ENCODE measurements at regions not wholly inside any gene's neighbourhood (a gene's known extent, or its start where the extent isn't known, plus 50 kb on each side); places are given as distances from the start of the nearest gene placed in this dataset.

- Histone ChIP-seq H3K27ac (no peak overlapping the region), H3K27me3 (no peaks in the 10 kb centered on the region), H3K36me3 (no peaks in the 10 kb centered on the region), H3K9me3 (no peaks in the 10 kb centered on the region), H3K4me1 (no peaks in the 10 kb centered on the region), H3K4me3 (no peak overlapping the region)
- no peak for TF ChIP-seq CTCF (IDR thresholded peaks at IDR 0.05)
- TF ChIP-seq POLR2A (IDR thresholded peaks at IDR 0.05): no peak
- TF ChIP-seq EP300 (IDR thresholded peaks at IDR 0.05): no peak
- DNase-seq (ENCODE audit: low spot score in 2 of 2): no peak
- 90 to 92% methylated on average over 3 of the region's 3 CpGs for WGBS, 2 donors
Measured at GRCh38 chr2:67936969-67937368, 125.8 kb downstream of the C1D start.

GRCh38 chr2:67938053-67938452, 124.8 kb downstream of the C1D start:
- no peaks in the 10 kb centered on the region for H3K27me3 ChIP-seq
- 57 to 59% methylated on average over 2 of the region's 2 CpGs for WGBS, 2 donors
- no peaks in the 10 kb centered on the region for H3K4me1 ChIP-seq
- H3K4me3 ChIP-seq: no peak overlapping the region
- H3K27ac ChIP-seq: no peak overlapping the region
- DNase-seq (ENCODE audit: low spot score in 2 of 2): no peak
- no peaks in the 10 kb centered on the region for H3K9me3 ChIP-seq
- TF ChIP-seq EP300 (IDR thresholded peaks at IDR 0.05) (no peak), CTCF (IDR thresholded peaks at IDR 0.05) (no peak), POLR2A (IDR thresholded peaks at IDR 0.05) (no peak)
- no peaks in the 10 kb centered on the region for H3K36me3 ChIP-seq

GRCh38 chr2:67945056-67945455, 117.7 kb downstream of the C1D start:
- H3K36me3 ChIP-seq: no peaks in the 10 kb centered on the region
- no peak overlapping the region for H3K4me3 ChIP-seq
- no peak for DNase-seq (ENCODE audit: low spot score in 2 of 2)
- TF ChIP-seq EP300 (IDR thresholded peaks at IDR 0.05) (no peak), POLR2A (IDR thresholded peaks at IDR 0.05) (no peak), CTCF (IDR thresholded peaks at IDR 0.05) (no peak)
- no peaks in the 10 kb centered on the region for H3K9me3 ChIP-seq
- WGBS, 2 donors: 46 to 55% methylated on average over 4 of the region's 4 CpGs
- no peak overlapping the region for H3K27ac ChIP-seq
- H3K4me1 ChIP-seq: no peaks in the 10 kb centered on the region
- H3K27me3 ChIP-seq: no peaks in the 10 kb centered on the region

GRCh38 chr2:67945940-67946339, 116.9 kb downstream of the C1D start:
- no peaks in the 10 kb centered on the region for H3K9me3 ChIP-seq
- no peaks in the 10 kb centered on the region for H3K4me1 ChIP-seq
- no peaks in the 10 kb centered on the region for H3K36me3 ChIP-seq
- H3K27me3 ChIP-seq: no peaks in the 10 kb centered on the region
- H3K4me3 ChIP-seq: no peak overlapping the region
- TF ChIP-seq EP300 (IDR thresholded peaks at IDR 0.05) (no peak), CTCF (IDR thresholded peaks at IDR 0.05) (no peak), POLR2A (IDR thresholded peaks at IDR 0.05) (no peak)
- WGBS, 2 donors: 26 to 40% methylated on average over 4 of the region's 4 CpGs
- H3K27ac ChIP-seq: no peak overlapping the region
- no peak for DNase-seq (ENCODE audit: low spot score in 2 of 2)

- H3K4me3 ChIP-seq: no peak overlapping the region
- TF ChIP-seq EP300 (IDR thresholded peaks at IDR 0.05) (no peak), POLR2A (IDR thresholded peaks at IDR 0.05) (no peak), CTCF (IDR thresholded peaks at IDR 0.05) (no peak)
- no peak for DNase-seq (ENCODE audit: low spot score in 2 of 2)
- H3K27me3 ChIP-seq: no peaks in the 10 kb centered on the region
- no peaks in the 10 kb centered on the region for H3K9me3 ChIP-seq
- no peak overlapping the region for H3K27ac ChIP-seq
- no peaks in the 10 kb centered on the region for H3K4me1 ChIP-seq
- H3K36me3 ChIP-seq: no peaks in the 10 kb centered on the region
Measured at GRCh38 chr2:67948057-67948456, 114.7 kb downstream of the C1D start.

Data from tibial nerve (tissue), 4 donors.